ENCODE measurements at regions not wholly inside any gene's neighbourhood (a gene's known extent, or its start where the extent isn't known, plus 50 kb on each side); places are given as distances from the start of the nearest gene placed in this dataset.
A peak's percentile ranks its signal among the peaks of the same experiment; 100 is the strongest.

- DNase-seq (ENCODE audit: low read depth, low spot score) = no peak
- in situ Hi-C loops (cut with HindIII; ENCODE audit: low pct_unique_long_range_greater_than_20kb, low sequenced_read_pairs) = no loop called here
Measured at GRCh38 chr2:64362562-64363026, 91.4 kb upstream of the LGALSL start.

- in situ Hi-C loops (cut with HindIII; ENCODE audit: low pct_unique_long_range_greater_than_20kb, low sequenced_read_pairs) = no loop called here
Measured at GRCh38 chr2:64363140-64363539, 90.8 kb upstream of the LGALSL start.

DNA sequence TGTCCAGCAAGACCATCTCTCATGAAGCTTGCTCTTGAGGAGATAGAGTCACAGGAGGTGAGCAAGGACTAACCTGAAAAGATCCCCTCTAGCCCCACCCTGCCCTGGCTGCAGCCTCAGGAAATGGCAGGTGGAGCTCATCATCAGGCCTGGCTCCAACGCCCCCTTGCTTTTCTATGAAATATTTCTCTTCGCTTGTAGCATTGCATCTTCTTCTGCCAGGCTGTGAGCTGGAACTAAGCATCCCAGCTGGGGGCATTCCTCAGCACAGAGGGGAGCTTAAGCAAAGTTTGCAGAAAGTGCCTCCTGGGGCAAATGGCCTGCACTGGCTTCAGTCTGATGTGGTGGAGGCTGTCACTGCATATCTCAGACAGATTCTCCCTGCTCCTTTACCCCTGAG is 90.1 kb upstream of the LGALSL start:
- in situ Hi-C loops (cut with HindIII; ENCODE audit: low pct_unique_long_range_greater_than_20kb, low sequenced_read_pairs) = no loop called here
- no peak for DNase-seq (ENCODE audit: low read depth, low spot score)

More at GRCh38 chr2:64363140-64363539, 90.8 kb upstream of the LGALSL start:
- no peak for DNase-seq (ENCODE audit: low read depth, low spot score)

GRCh38 chr2:64367444-64368232 is 86.3 kb upstream of the LGALSL start:
- DNase-seq (ENCODE audit: low read depth, low spot score) = no peak
- in situ Hi-C loops (cut with HindIII; ENCODE audit: low pct_unique_long_range_greater_than_20kb, low sequenced_read_pairs) = no loop called here

DNA sequence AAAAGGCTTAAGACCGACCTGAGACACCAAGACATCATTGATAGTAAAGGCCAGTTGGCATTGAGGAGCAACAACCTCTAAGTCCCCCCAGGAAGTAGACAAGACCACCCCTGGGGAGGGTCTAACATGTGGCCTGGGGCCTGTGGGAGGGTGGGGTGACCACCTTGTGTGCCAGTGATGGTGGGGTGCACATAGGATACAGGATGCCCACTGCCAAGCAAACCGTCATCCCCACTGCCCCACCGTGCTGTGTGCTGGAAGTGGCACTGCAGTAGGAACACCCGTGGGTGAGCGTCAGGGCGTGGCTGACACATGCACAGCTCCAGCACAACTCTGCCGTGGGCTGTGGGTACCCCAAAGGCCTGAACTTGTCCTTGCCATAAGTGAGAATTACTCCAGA is 84.3 kb upstream of the LGALSL start:
- in situ Hi-C loops (cut with HindIII; ENCODE audit: low pct_unique_long_range_greater_than_20kb, low sequenced_read_pairs) = no loop called here
- no peak for DNase-seq (ENCODE audit: low read depth, low spot score)

- in situ Hi-C loops (cut with HindIII; ENCODE audit: low pct_unique_long_range_greater_than_20kb, low sequenced_read_pairs) = no loop called here
- no peak for DNase-seq (ENCODE audit: low read depth, low spot score)
Measured at GRCh38 chr2:64371727-64372126, 82.2 kb upstream of the LGALSL start.

GRCh38 chr2:64374686-64375085 is 79.3 kb upstream of the LGALSL start:
- no peak for DNase-seq (ENCODE audit: low read depth, low spot score)
- in situ Hi-C loops (cut with HindIII; ENCODE audit: low pct_unique_long_range_greater_than_20kb, low sequenced_read_pairs) = no loop called here

DNA sequence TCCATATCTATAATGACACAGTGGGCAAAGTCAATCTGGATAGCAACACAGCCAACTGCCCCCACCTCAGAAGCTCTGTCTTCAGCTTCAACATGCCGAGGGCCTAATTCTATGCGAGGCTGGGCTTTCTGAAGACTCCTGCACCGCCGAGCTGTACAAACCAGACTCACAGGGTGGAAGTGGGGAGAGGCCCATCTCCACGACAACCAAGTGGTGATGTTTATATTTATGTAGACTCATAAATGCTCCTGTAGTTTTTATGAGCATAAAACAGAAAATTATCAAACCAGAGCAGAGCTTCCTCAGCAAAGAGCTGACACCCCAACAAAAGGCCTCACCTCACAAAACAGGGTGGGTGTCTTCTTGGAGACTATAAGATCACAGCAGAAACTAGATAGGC is 77.0 kb upstream of the LGALSL start:
- DNase-seq (ENCODE audit: low read depth, low spot score) = no peak
- in situ Hi-C loops (cut with HindIII; ENCODE audit: low pct_unique_long_range_greater_than_20kb, low sequenced_read_pairs) = no loop called here

- in situ Hi-C loops (cut with HindIII; ENCODE audit: low pct_unique_long_range_greater_than_20kb, low sequenced_read_pairs) = no loop called here
- no peak for DNase-seq (ENCODE audit: low read depth, low spot score)
Measured at GRCh38 chr2:64379186-64379585, 74.8 kb upstream of the LGALSL start.

DNA sequence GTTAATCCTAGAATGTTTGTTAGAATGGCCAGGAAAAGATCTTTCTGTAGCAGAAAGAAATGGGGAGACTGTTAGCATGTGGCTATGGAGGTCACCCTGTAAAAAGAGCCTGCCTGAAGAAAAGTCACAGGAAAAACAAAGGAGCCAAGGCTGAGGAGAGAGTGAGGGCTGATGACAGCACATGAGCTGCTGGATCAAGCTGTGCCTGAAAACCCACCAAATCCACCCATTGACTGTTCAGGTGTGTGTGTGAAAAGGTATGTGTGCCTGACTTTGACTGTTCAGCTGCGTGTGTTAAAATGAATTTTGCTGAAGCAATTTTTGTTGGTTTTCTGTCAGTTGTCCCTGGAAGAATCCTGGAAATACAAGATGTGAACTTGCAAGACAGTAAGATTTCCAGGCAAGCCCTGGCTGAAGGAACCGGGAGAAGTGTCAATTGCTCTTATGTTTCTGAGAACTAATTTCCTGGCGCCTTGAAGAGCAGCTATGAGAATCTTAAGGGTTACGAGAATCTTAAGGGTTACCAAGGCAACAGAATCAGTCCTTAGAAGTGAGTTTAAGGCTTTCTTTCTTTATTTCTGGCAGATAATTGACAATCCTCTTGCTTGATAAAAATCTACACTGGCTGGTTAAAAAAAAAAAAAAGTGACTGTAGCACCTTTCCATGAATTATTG is 73.0 kb upstream of the LGALSL start:
- in situ Hi-C loops (cut with HindIII; ENCODE audit: low pct_unique_long_range_greater_than_20kb, low sequenced_read_pairs) = no loop called here
- DNase-seq (ENCODE audit: low read depth, low spot score) = no peak

DNA sequence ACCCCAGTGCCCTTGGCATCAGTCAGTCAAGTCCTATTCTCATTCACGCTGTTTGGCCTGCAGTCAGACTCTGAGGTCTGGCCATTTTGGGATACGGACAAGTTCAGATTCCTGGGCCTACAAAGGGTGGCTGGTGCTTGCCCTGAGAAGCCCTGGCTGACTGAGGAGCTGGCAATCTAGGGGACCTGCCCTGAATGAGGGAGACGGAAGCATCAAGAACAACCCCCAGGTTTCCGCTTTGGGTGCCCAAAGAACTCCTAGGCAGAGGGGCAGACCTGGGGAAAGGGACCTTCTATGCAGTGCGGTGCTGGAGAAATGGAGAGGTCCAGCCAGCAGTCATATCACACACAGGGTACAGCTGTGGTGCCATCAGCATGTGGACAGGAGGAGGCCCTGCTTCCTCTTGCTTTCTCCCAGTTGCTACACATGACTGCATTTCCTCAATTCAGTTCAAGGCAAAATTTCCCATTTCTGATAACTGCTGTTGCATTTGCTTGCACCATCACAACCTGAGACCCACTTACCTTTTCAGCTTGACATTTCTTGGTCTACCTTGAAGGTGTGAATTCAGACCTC is 70.9 kb upstream of the LGALSL start:
- in situ Hi-C loops (cut with HindIII; ENCODE audit: low pct_unique_long_range_greater_than_20kb, low sequenced_read_pairs) = no loop called here
- DNase-seq (ENCODE audit: low read depth, low spot score) = no peak

GRCh38 chr2:64383881-64384280 is 70.1 kb upstream of the LGALSL start:
- in situ Hi-C loops (cut with HindIII; ENCODE audit: low pct_unique_long_range_greater_than_20kb, low sequenced_read_pairs) = no loop called here
- no peak for DNase-seq (ENCODE audit: low read depth, low spot score)

- in situ Hi-C loops (cut with HindIII; ENCODE audit: low pct_unique_long_range_greater_than_20kb, low sequenced_read_pairs) = no loop called here
- no peak for DNase-seq (ENCODE audit: low read depth, low spot score)
Measured at GRCh38 chr2:64386676-64387075, 67.3 kb upstream of the LGALSL start.

- no peak for DNase-seq (ENCODE audit: low read depth, low spot score)
- in situ Hi-C loops (cut with HindIII; ENCODE audit: low pct_unique_long_range_greater_than_20kb, low sequenced_read_pairs) = no loop called here
Measured at GRCh38 chr2:64390586-64390985, 63.4 kb upstream of the LGALSL start.

DNA sequence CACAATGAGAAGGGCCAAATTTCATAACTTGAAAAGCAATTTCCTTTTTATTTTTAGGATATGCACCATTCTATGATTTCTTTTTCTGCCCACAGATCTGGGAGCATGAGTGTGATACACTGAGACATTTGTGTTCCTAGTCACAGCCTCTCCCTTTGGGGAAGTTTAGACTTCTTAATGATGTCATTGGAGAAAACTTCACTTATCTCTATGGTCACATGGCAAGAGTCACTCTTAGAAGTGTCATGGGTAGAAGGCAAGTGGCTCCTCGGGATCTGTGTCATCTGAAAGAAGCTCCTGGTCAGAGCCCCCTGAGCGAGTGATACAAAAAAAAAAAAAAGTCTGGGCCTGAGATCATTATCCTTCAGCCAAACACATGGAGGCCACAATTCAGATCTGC is 62.5 kb upstream of the LGALSL start:
- in situ Hi-C loops (cut with HindIII; ENCODE audit: low pct_unique_long_range_greater_than_20kb, low sequenced_read_pairs) = no loop called here
- peak; percentile 28 for DNase-seq (ENCODE audit: low read depth, low spot score)

- DNase-seq (ENCODE audit: low read depth, low spot score) = no peak
- in situ Hi-C loops (cut with HindIII; ENCODE audit: low pct_unique_long_range_greater_than_20kb, low sequenced_read_pairs) = no loop called here
Measured at GRCh38 chr2:64391940-64392339, 62.0 kb upstream of the LGALSL start.

DNA sequence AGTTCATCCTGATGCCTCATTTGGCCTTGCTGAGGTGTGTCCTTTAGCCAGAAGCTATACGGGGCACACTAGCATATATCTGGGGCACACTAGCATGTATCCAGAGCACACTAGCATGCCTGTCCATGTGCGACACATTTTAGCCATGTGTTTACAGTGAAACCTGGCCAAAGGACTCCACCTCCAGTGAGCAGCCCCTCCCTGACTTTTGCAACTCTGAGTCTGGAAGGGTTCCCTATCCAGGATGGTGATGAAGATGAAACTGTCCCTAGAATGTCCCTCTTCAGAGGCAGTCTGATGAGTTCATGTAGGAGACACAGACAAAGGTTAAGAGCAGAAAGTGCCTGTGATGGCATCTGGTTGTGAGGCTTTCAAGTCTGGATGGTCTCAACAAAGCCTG is 61.4 kb upstream of the LGALSL start:
- in situ Hi-C loops (cut with HindIII; ENCODE audit: low pct_unique_long_range_greater_than_20kb, low sequenced_read_pairs) = no loop called here
- DNase-seq (ENCODE audit: low read depth, low spot score) = no peak

GRCh38 chr2:64393383-64394010 is 60.5 kb upstream of the LGALSL start:
- no peak for DNase-seq (ENCODE audit: low read depth, low spot score)
- in situ Hi-C loops (cut with HindIII; ENCODE audit: low pct_unique_long_range_greater_than_20kb, low sequenced_read_pairs) = no loop called here
